Mesothelial cell of epicardium (in vitro differentiated cells): ENCODE measurements at regions not wholly inside any gene's neighbourhood (a gene's known extent, or its start where the extent isn't known, plus 50 kb on each side); places are given as distances from the start of the nearest gene placed in this dataset.
A peak's percentile ranks its signal among the peaks of the same experiment; 100 is the strongest.

Experiments used
- DNase-seq, 2 experiments: peaks; one replicate each; pipeline ENCODE4 v3.0.0; 2021; ENCODE audit warnings: low spot score in 2 of 2; ENCODE audit not compliant: unreplicated experiment in 2 of 2
- H3K27ac Mint-ChIP-seq: 2 replicates; pipeline ENCODE4 v1.8.0; 2021; ENCODE audit warnings: mixed read lengths
- H3K27me3 Mint-ChIP-seq: 2 replicates; pipeline ENCODE4 v1.8.0; 2021; ENCODE audit warnings: low read depth, mixed read lengths
- H3K36me3 Mint-ChIP-seq: 2 replicates; pipeline ENCODE4 v1.8.0; 2021; ENCODE audit warnings: mixed read lengths
- H3K4me1 Mint-ChIP-seq: 2 replicates; pipeline ENCODE4 v1.8.0; 2021; ENCODE audit warnings: mixed read lengths
- H3K4me3 Mint-ChIP-seq: 2 replicates; pipeline ENCODE4 v1.8.0; 2021; ENCODE audit warnings: mild to moderate bottlenecking, moderate library complexity, mixed read lengths
- H3K9me3 Mint-ChIP-seq: 2 replicates; pipeline ENCODE4 v1.8.0; 2021; ENCODE audit warnings: mixed read lengths
- CTCF ChIP-seq: fragments of 200-600 bp; sonication (generic); IDR thresholded peaks from one replicate; pipeline ENCODE4 v1.5.0; 2021; ENCODE audit warnings: antibody characterized with exemption; ENCODE audit not compliant: unreplicated experiment

GRCh38 chr13:111490611-111491010 lies 170.2 kb downstream of the TEX29 start:
- no peak overlapping the region for H3K27ac Mint-ChIP-seq
- H3K27me3 Mint-ChIP-seq: peaks cover 10% of the 10 kb centered on the region
- peaks cover 25% of the 10 kb centered on the region for H3K9me3 Mint-ChIP-seq
- no peak for TF ChIP-seq CTCF
- H3K4me3 Mint-ChIP-seq: no peak overlapping the region
- H3K4me1 Mint-ChIP-seq: no peaks in the 10 kb centered on the region
- peak in 1 of 2 experiments; percentile 11 for DNase-seq
- H3K36me3 Mint-ChIP-seq: no peaks in the 10 kb centered on the region

GRCh38 chr13:111491021-111491420 lies 170.6 kb downstream of the TEX29 start:
- Mint-ChIP-seq H3K4me1 (no peaks in the 10 kb centered on the region), H3K36me3 (no peaks in the 10 kb centered on the region), H3K27ac (no peak overlapping the region), H3K27me3 (peaks cover 10% of the 10 kb centered on the region), H3K9me3 (peaks cover 26% of the 10 kb centered on the region), H3K4me3 (no peak overlapping the region)
- peak in 1 of 2 experiments; percentile 17 for DNase-seq
- TF ChIP-seq CTCF: no peak

GRCh38 chr13:111491659-111492058 lies 171.2 kb downstream of the TEX29 start:
- DNase-seq: peak in 1 of 2 experiments; percentile 20
- H3K9me3 Mint-ChIP-seq: peaks cover 21% of the 10 kb centered on the region
- no peak for TF ChIP-seq CTCF
- H3K27me3 Mint-ChIP-seq: peaks cover 10% of the 10 kb centered on the region
- no peaks in the 10 kb centered on the region for H3K36me3 Mint-ChIP-seq
- no peak overlapping the region for H3K27ac Mint-ChIP-seq
- no peaks in the 10 kb centered on the region for H3K4me1 Mint-ChIP-seq
- H3K4me3 Mint-ChIP-seq: no peak overlapping the region

- H3K4me1 Mint-ChIP-seq: no peaks in the 10 kb centered on the region
- no peak for TF ChIP-seq CTCF
- H3K27ac Mint-ChIP-seq: no peak overlapping the region
- H3K9me3 Mint-ChIP-seq: peaks cover 18% of the 10 kb centered on the region
- no peak overlapping the region for H3K4me3 Mint-ChIP-seq
- no peaks in the 10 kb centered on the region for H3K36me3 Mint-ChIP-seq
- peak in 1 of 2 experiments; percentile 14 for DNase-seq
- H3K27me3 Mint-ChIP-seq: peaks cover 10% of the 10 kb centered on the region
These were observed 172.0 kb downstream of the TEX29 start for GRCh38 chr13:111492341-111492950.

GRCh38 chr13:111492958-111493357 lies 172.5 kb downstream of the TEX29 start:
- Mint-ChIP-seq H3K27me3 (peaks cover 10% of the 10 kb centered on the region), H3K9me3 (peaks cover 14% of the 10 kb centered on the region), H3K4me3 (no peak overlapping the region), H3K27ac (no peak overlapping the region), H3K36me3 (no peaks in the 10 kb centered on the region), H3K4me1 (no peaks in the 10 kb centered on the region)
- no peak for DNase-seq
- TF ChIP-seq CTCF: no peak

GRCh38 chr13:111493468-111493867 lies 173.0 kb downstream of the TEX29 start:
- DNase-seq: no peak
- Mint-ChIP-seq H3K9me3 (peaks cover 10% of the 10 kb centered on the region), H3K36me3 (no peaks in the 10 kb centered on the region), H3K4me3 (no peak overlapping the region), H3K27ac (no peak overlapping the region), H3K27me3 (peaks cover 8% of the 10 kb centered on the region), H3K4me1 (no peaks in the 10 kb centered on the region)
- TF ChIP-seq CTCF: no peak
